Endothelial cell of umbilical vein (primary cell): ENCODE measurements at regions not wholly inside any gene's neighbourhood (a gene's known extent, or its start where the extent isn't known, plus 50 kb on each side); places are given as distances from the start of the nearest gene placed in this dataset.

Experiments
- BruUV-seq: library from RNA; stranded (reverse); fragments of 400-500 nt; replicated peaks from 2 replicates; lab custom pipeline; 2021; lab: Mats Ljungman, UMichigan
- CTCF ChIA-PET: fragments of 300-600, 350-600 bp; sonication (Branson Sonifier 250); formaldehyde crosslinking; loops from one replicate; lab custom pipeline; 2021; ENCODE audit warnings: antibody characterized with exemption, inconsistent platforms; lab: Charles Lee
- POLR2A ChIA-PET: fragments of 300-600, 350-600 bp; sonication (Branson Sonifier 250); formaldehyde crosslinking; loops from one replicate; lab custom pipeline; 2021; ENCODE audit warnings: antibody characterized with exemption, inconsistent platforms; lab: Charles Lee
- DNase-seq: peaks from one replicate; pipeline ENCODE4 v3.0.0-alpha.2; 2011; ENCODE audit warnings: low read depth, low spot score
- FAIRE-seq: peaks from 2 replicates; lab custom pipeline; 2011; peaks lifted over from hg19 to GRCh38; lab: Jason Lieb, UNC
- H2AFZ ChIP-seq: 2 replicates; pipeline ENCODE4 v1.6.0; 2012; ENCODE audit warnings: low read depth, low read length, control low read depth, inconsistent platforms
- H3K27ac ChIP-seq: 2 replicates; pipeline ENCODE4 v1.5.1; 2011; ENCODE audit warnings: low read depth, mild to moderate bottlenecking, control low read depth, low read length, moderate library complexity; ENCODE audit not compliant: insufficient read depth
- H3K27me3 ChIP-seq, 2 experiments: 2 replicates each; pipeline versions ENCODE4 v1.6.0 to v1.6.1; 2011; ENCODE audit warnings: low read length in 2 of 2, mixed read lengths in 1 of 2; ENCODE audit not compliant: control insufficient read depth in 2 of 2, insufficient read depth in 2 of 2
- H3K36me3 ChIP-seq, 2 experiments: 2 replicates in 1 of 2; 3 replicates in 1 of 2; pipeline ENCODE4 v1.5.1; 2011; ENCODE audit warnings: low read length in 2 of 2, mild to moderate bottlenecking in 1 of 2, moderate library complexity in 1 of 2; ENCODE audit not compliant: control insufficient read depth in 2 of 2, insufficient read depth in 2 of 2; ENCODE audit errors: extremely low read depth in 1 of 2
- H3K4me1 ChIP-seq: 3 replicates; pipeline ENCODE4 v1.5.1; 2011; ENCODE audit warnings: mild to moderate bottlenecking, low read length; ENCODE audit not compliant: control insufficient read depth, insufficient read depth; ENCODE audit errors: extremely low read depth
- H3K4me2 ChIP-seq: 2 replicates; pipeline ENCODE4 v1.6.1; 2011; ENCODE audit warnings: low read length, control low read depth, mixed read lengths; ENCODE audit not compliant: insufficient read depth
- H3K4me3 ChIP-seq, 3 experiments: fragments of 200-600 bp in 1 of 3; sonication (generic), shearing (Covaris generic) in 1 of 3; replicated peaks in 1 of 3; 2 replicates each; pipeline ENCODE4 v1.5.1; 2011 to 2016; ENCODE audit warnings: control low read depth in 3 of 3, low read length in 3 of 3, mild to moderate bottlenecking in 2 of 3, inconsistent platforms in 1 of 3, low read depth in 1 of 3, moderate library complexity in 1 of 3; ENCODE audit not compliant: insufficient read depth in 1 of 3
- H3K79me2 ChIP-seq: 2 replicates; pipeline ENCODE4 v1.6.0; 2012; ENCODE audit warnings: low read length, inconsistent platforms; ENCODE audit not compliant: control insufficient read depth, insufficient read depth
- H3K9ac ChIP-seq: replicated peaks from 2 replicates; pipeline ENCODE3; 2011; ENCODE audit warnings: low read length, control low read depth; ENCODE audit not compliant: insufficient read depth; ENCODE audit errors: extremely low read depth
- H3K9me1 ChIP-seq: replicated peaks from 3 replicates; pipeline ENCODE4 v1.6.0; 2011; ENCODE audit warnings: mild to moderate bottlenecking, low read length; ENCODE audit not compliant: control insufficient read depth, insufficient read depth; ENCODE audit errors: extremely low read depth
- H3K9me3 ChIP-seq: replicated peaks from 2 replicates; pipeline ENCODE4 v1.5.1; 2012; ENCODE audit warnings: low read length, inconsistent platforms; ENCODE audit not compliant: control insufficient read depth, insufficient read depth
- H4K20me1 ChIP-seq: replicated peaks from 2 replicates; pipeline ENCODE3; 2011; ENCODE audit warnings: mild to moderate bottlenecking, low read length; ENCODE audit not compliant: control insufficient read depth, insufficient read depth; ENCODE audit errors: extremely low read depth
- CTCF ChIP-seq, 2 donors: IDR thresholded peaks; 1 replicate in 1 of 2; 2 replicates in 1 of 2; pipeline ENCODE4 v1.5.1; 2011; ENCODE audit warnings: low read length in 2 of 2, mild to moderate bottlenecking in 2 of 2, moderate library complexity in 2 of 2, control low read depth in 1 of 2, inconsistent platforms in 1 of 2, low read depth in 1 of 2; ENCODE audit not compliant: insufficient read depth in 1 of 2; ENCODE audit errors: extremely low read depth in 1 of 2
- EZH2 ChIP-seq: IDR thresholded peaks from 2 replicates; pipeline ENCODE4 v1.6.1; 2012; ENCODE audit warnings: borderline replicate concordance, low read depth, mild to moderate bottlenecking, moderate library complexity, low read length, inconsistent platforms; ENCODE audit not compliant: severe bottlenecking
- FOS ChIP-seq: IDR thresholded peaks from 2 replicates; pipeline ENCODE4 v1.6.1; 2011; ENCODE audit warnings: mild to moderate bottlenecking, low read length, moderate library complexity, borderline replicate concordance; ENCODE audit not compliant: insufficient read depth
- GATA2 ChIP-seq: IDR thresholded peaks from 2 replicates; pipeline ENCODE4 v1.7.0; 2011; ENCODE audit warnings: low read depth, mild to moderate bottlenecking, moderate library complexity, mixed read lengths, low read length; ENCODE audit not compliant: insufficient read length, insufficient read depth
- JUN ChIP-seq: IDR thresholded peaks from 2 replicates; pipeline ENCODE4 v1.6.1; 2011; ENCODE audit warnings: borderline replicate concordance, low read depth; ENCODE audit not compliant: insufficient read length, insufficient read depth
- MYC ChIP-seq: IDR thresholded peaks from one replicate; pipeline ENCODE4 v1.6.1; 2011; ENCODE audit warnings: mild to moderate bottlenecking, low read depth, low read length
- POLR2A ChIP-seq: IDR thresholded peaks from 2 replicates; pipeline ENCODE4 v1.6.1; 2012; ENCODE audit warnings: low read depth, mild to moderate bottlenecking, control low read depth, low read length
- POLR2AphosphoS5 ChIP-seq: IDR thresholded peaks from 2 replicates; pipeline ENCODE4 v1.6.1; 2012; ENCODE audit warnings: low read depth, mild to moderate bottlenecking, control low read depth, low read length, moderate library complexity; ENCODE audit not compliant: insufficient read depth
- dilution Hi-C: fragments of 300-500 bp; cut with MboI; formaldehyde crosslinking; loops from one replicate; pipeline ENCODE4 v1.15.0; 2019; ENCODE audit warnings: low sequenced_read_pairs; ENCODE audit not compliant: extremely low pct_ligation_motif_present
- intact Hi-C: fragments of 100-400 bp; cut with micrococcal nuclease; formaldehyde crosslinking; loops from one replicate; pipeline ENCODE4 v1.10.0; 2022
- TF ChIP-seq, protein P1 (sequence below): IDR thresholded peaks from 2 replicates; pipeline ENCODE4 v1.6.1; 2011; ENCODE audit not compliant: insufficient read depth, insufficient read length

DNA sequence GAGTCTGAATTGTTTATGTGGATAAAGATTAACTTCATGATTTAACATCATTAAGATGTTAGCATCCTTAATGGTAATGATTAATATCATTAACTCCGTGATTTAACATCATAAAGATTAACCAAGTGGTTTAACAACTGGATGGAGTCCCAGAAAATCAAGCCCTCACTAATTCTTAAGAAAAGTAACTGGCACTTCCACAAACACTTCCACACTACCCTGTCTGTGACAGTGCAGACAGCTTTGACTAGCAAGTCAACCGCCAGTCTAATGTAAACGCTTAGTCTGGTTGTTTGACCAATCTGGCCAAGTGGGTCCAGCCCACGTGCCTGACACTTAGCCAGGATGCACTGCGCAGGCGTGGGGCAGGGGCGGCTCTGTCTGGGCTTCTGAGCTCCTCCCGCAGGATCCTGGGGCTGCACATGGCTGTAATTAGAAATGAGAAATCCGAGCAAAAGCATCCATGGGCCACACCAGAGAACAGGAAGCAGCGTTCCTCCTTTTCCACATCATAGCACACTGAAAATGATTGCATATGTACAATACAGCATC is 424.2 kb downstream of the FOXA2 start:
- intact Hi-C loops (no loop called here), dilution Hi-C loops (no loop called here)
- H3K36me3 ChIP-seq, result no peaks in the 10 kb centered on the region
- H3K4me2 ChIP-seq, result no peak overlapping the region
- no TSS peak for BruUV-seq
- no peak overlapping the region for H2AFZ ChIP-seq
- H3K9me3 ChIP-seq, result peaks cover 3% of the 10 kb centered on the region
- H3K4me3 ChIP-seq, result no peak overlapping the region
- H3K27ac ChIP-seq, result no peak overlapping the region
- TF ChIP-seq GATA2 (no peak), POLR2AphosphoS5 (no peak), MYC (no peak), POLR2A (no peak), JUN (no peak), CTCF (IDR thresholded peaks at IDR 0.05; ENCODE audit: extremely low read depth in 1 of 2, insufficient read depth in 1 of 2, low read depth in 1 of 2, low read length in 2 of 2) (no peak), FOS (no peak), EZH2 (no peak)
- TF ChIP-seq, protein P1, sequence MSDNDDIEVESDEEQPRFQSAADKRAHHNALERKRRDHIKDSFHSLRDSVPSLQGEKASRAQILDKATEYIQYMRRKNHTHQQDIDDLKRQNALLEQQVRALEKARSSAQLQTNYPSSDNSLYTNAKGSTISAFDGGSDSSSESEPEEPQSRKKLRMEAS, result no peak
- no peak overlapping the region for H3K9ac ChIP-seq
- H3K79me2 ChIP-seq, result no peaks in the 10 kb centered on the region
- no peaks in the 10 kb centered on the region for H3K27me3 ChIP-seq
- DNase-seq (no peak), FAIRE-seq (no peak)
- no peaks in the 10 kb centered on the region for H3K9me1 ChIP-seq
- H4K20me1 ChIP-seq, result no peaks in the 10 kb centered on the region
- CTCF ChIA-PET, result no interaction called here
- POLR2A ChIA-PET, result no interaction called here
- no peaks in the 10 kb centered on the region for H3K4me1 ChIP-seq
